ENCODE measurements at regions not wholly inside any gene's neighbourhood (a gene's known extent, or its start where the extent isn't known, plus 50 kb on each side); places are given as distances from the start of the nearest gene placed in this dataset.

GRCh38 chr6:51350308-51350904 lies 531.7 kb downstream of the TFAP2B start:
- no peak for ATAC-seq (ENCODE audit: insufficient read depth, low FRiP score)

GRCh38 chr6:51352506-51353029 lies 533.9 kb downstream of the TFAP2B start:
- Histone ChIP-seq H3K4me3 (no peak overlapping the region), H3K36me3 (ENCODE audit: control insufficient read depth in 4 of 4, insufficient read depth in 4 of 4, low read length in 4 of 4) (no peaks in the 10 kb centered on the region), H3K27ac (ENCODE audit: low read depth in 1 of 2, low read length in 1 of 2) (no peak overlapping the region), H3K9me3 (ENCODE audit: control insufficient read depth in 4 of 4, insufficient read depth in 3 of 4, low read length in 3 of 4) (peaks cover 0 to 2% (median under 1%) of the 10 kb centered on the region in 4 donors), H3K4me1 (ENCODE audit: control insufficient read depth in 5 of 5, insufficient read depth in 5 of 5, low read length in 5 of 5) (peaks cover 0 to 3% (median 0%) of the 10 kb centered on the region in 5 donors), H3K9ac (ENCODE audit: insufficient read depth in 1 of 2, low read length in 2 of 2) (no peak overlapping the region), H3K27me3 (ENCODE audit: control insufficient read depth in 3 of 3, insufficient read depth in 3 of 3, low read length in 2 of 3) (no peaks in the 10 kb centered on the region)
- DNase-seq (peak in 1 of 3 donors; percentile 13), ATAC-seq (ENCODE audit: insufficient read depth, low FRiP score) (peak; percentile 58)
- no peak for TF ChIP-seq CTCF (IDR thresholded peaks at IDR 0.05; ENCODE audit: control extremely low read depth, extremely low read depth)
- WGBS, 2 donors = 74 to 88% methylated on average over 2 of the region's 2 CpGs

More at GRCh38 chr6:51350308-51350904, 531.7 kb downstream of the TFAP2B start:
- H3K9me3 ChIP-seq (ENCODE audit: control insufficient read depth in 4 of 4, insufficient read depth in 3 of 4, low read length in 3 of 4) = peaks cover 0 to 4% (median under 1%) of the 10 kb centered on the region in 4 donors
- peaks cover 0 to 3% (median 0%) of the 10 kb centered on the region in 5 donors for H3K4me1 ChIP-seq (ENCODE audit: control insufficient read depth in 5 of 5, insufficient read depth in 5 of 5, low read length in 5 of 5)
- no peaks in the 10 kb centered on the region for H3K36me3 ChIP-seq (ENCODE audit: control insufficient read depth in 4 of 4, insufficient read depth in 4 of 4, low read length in 4 of 4)
- WGBS, 2 donors = 86 to 88% methylated on average over 2 of the region's 2 CpGs
- DNase-seq = peak in 1 of 3 donors; percentile 14
- H3K27me3 ChIP-seq (ENCODE audit: control insufficient read depth in 3 of 3, insufficient read depth in 3 of 3, low read length in 2 of 3) = no peaks in the 10 kb centered on the region
- no peak for TF ChIP-seq CTCF (IDR thresholded peaks at IDR 0.05; ENCODE audit: control extremely low read depth, extremely low read depth)
- no peak overlapping the region for H3K27ac ChIP-seq (ENCODE audit: low read depth in 1 of 2, low read length in 1 of 2)
- no peak overlapping the region for H3K4me3 ChIP-seq
- no peak overlapping the region for H3K9ac ChIP-seq (ENCODE audit: insufficient read depth in 1 of 2, low read length in 2 of 2)

GRCh38 chr6:51360287-51360686 lies 541.6 kb downstream of the TFAP2B start:
- H3K4me3 ChIP-seq = no peak overlapping the region
- no peak overlapping the region for H3K9ac ChIP-seq (ENCODE audit: insufficient read depth in 1 of 2, low read length in 2 of 2)
- peaks cover 0 to 13% (median 0%) of the 10 kb centered on the region in 5 donors for H3K4me1 ChIP-seq (ENCODE audit: control insufficient read depth in 5 of 5, insufficient read depth in 5 of 5, low read length in 5 of 5)
- no peaks in the 10 kb centered on the region for H3K36me3 ChIP-seq (ENCODE audit: control insufficient read depth in 4 of 4, insufficient read depth in 4 of 4, low read length in 4 of 4)
- H3K9me3 ChIP-seq (ENCODE audit: control insufficient read depth in 4 of 4, insufficient read depth in 3 of 4, low read length in 3 of 4) = no peaks in the 10 kb centered on the region
- WGBS, 2 donors = 36 to 73% methylated on average over 2 of the region's 2 CpGs
- no peaks in the 10 kb centered on the region for H3K27me3 ChIP-seq (ENCODE audit: control insufficient read depth in 3 of 3, insufficient read depth in 3 of 3, low read length in 2 of 3)
- DNase-seq (peak in 2 of 3 donors; percentile 50 to 56), ATAC-seq (ENCODE audit: insufficient read depth, low FRiP score) (no peak)
- no peak overlapping the region for H3K27ac ChIP-seq (ENCODE audit: low read depth in 1 of 2, low read length in 1 of 2)
- TF ChIP-seq CTCF (IDR thresholded peaks at IDR 0.05; ENCODE audit: control extremely low read depth, extremely low read depth) = no peak
